ENCODE measurements at regions not wholly inside any gene's neighbourhood (a gene's known extent, or its start where the extent isn't known, plus 50 kb on each side); places are given as distances from the start of the nearest gene placed in this dataset.

DNA sequence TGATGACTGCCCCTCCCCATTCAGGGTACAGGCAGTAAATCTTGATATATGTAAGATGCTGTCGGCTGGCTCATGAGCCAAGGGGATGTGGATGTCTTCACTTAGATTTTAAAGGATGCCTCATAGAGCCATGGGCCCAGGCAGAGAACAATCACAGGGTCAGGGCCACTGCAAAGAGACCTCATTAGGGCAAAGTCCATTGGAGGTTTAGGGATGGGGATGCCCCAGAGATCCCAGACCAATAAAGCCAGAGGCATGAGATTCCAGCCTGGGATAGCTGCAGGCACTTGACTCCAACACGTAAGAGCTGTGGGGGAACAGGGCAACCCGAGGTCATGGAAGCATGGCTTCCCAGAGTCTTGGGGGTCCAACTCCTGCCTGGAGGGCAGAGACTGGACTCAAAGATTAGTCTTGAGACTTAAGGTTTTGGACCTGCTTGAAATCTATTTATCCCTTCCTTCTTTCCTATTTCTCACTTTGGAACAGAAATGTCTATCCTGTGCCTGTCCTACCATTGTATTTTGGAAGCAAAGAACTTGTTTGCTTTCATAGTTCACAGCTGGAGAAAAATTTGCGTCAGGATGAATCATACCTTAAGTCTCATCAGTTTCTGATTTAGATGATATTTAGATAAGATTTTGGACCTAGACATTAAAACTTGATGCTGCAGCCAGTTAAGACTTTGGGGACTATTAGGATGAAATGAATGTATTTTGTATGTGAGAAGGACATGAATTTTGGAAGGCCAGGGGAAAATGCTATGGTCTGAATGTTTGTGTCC, 101.3 kb upstream of the ADRA1B start:
- TF ChIP-seq EED (IDR thresholded peaks at IDR 0.05; ENCODE audit: low read depth) (no peak), ZNF274 (IDR thresholded peaks at IDR 0.05; ENCODE audit: insufficient read depth, insufficient read length) (no peak), ZNF217 (IDR thresholded peaks at IDR 0.05) (no peak), RB1 (IDR thresholded peaks at IDR 0.05; ENCODE audit: borderline replicate concordance) (no peak)
- TF ChIP-seq, protein P1, sequence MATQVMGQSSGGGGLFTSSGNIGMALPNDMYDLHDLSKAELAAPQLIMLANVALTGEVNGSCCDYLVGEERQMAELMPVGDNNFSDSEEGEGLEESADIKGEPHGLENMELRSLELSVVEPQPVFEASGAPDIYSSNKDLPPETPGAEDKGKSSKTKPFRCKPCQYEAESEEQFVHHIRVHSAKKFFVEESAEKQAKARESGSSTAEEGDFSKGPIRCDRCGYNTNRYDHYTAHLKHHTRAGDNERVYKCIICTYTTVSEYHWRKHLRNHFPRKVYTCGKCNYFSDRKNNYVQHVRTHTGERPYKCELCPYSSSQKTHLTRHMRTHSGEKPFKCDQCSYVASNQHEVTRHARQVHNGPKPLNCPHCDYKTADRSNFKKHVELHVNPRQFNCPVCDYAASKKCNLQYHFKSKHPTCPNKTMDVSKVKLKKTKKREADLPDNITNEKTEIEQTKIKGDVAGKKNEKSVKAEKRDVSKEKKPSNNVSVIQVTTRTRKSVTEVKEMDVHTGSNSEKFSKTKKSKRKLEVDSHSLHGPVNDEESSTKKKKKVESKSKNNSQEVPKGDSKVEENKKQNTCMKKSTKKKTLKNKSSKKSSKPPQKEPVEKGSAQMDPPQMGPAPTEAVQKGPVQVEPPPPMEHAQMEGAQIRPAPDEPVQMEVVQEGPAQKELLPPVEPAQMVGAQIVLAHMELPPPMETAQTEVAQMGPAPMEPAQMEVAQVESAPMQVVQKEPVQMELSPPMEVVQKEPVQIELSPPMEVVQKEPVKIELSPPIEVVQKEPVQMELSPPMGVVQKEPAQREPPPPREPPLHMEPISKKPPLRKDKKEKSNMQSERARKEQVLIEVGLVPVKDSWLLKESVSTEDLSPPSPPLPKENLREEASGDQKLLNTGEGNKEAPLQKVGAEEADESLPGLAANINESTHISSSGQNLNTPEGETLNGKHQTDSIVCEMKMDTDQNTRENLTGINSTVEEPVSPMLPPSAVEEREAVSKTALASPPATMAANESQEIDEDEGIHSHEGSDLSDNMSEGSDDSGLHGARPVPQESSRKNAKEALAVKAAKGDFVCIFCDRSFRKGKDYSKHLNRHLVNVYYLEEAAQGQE (IDR thresholded peaks at IDR 0.05; ENCODE audit: low read depth, low read length), result no peak
- TF ChIP-seq, protein P2, sequence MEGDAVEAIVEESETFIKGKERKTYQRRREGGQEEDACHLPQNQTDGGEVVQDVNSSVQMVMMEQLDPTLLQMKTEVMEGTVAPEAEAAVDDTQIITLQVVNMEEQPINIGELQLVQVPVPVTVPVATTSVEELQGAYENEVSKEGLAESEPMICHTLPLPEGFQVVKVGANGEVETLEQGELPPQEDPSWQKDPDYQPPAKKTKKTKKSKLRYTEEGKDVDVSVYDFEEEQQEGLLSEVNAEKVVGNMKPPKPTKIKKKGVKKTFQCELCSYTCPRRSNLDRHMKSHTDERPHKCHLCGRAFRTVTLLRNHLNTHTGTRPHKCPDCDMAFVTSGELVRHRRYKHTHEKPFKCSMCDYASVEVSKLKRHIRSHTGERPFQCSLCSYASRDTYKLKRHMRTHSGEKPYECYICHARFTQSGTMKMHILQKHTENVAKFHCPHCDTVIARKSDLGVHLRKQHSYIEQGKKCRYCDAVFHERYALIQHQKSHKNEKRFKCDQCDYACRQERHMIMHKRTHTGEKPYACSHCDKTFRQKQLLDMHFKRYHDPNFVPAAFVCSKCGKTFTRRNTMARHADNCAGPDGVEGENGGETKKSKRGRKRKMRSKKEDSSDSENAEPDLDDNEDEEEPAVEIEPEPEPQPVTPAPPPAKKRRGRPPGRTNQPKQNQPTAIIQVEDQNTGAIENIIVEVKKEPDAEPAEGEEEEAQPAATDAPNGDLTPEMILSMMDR (IDR thresholded peaks at IDR 0.05 in 2 of 3, conservative IDR thresholded peaks at IDR 0.05 in 1 of 3; ENCODE audit: control insufficient read depth in 2 of 3, extremely low read depth in 1 of 3, insufficient read depth in 1 of 3, low read depth in 3 of 3, low read length in 3 of 3), result no peak

Measured in GM12878 (cell line).